ENCODE measurements at regions not wholly inside any gene's neighbourhood (a gene's known extent, or its start where the extent isn't known, plus 50 kb on each side); places are given as distances from the start of the nearest gene placed in this dataset.

DNA sequence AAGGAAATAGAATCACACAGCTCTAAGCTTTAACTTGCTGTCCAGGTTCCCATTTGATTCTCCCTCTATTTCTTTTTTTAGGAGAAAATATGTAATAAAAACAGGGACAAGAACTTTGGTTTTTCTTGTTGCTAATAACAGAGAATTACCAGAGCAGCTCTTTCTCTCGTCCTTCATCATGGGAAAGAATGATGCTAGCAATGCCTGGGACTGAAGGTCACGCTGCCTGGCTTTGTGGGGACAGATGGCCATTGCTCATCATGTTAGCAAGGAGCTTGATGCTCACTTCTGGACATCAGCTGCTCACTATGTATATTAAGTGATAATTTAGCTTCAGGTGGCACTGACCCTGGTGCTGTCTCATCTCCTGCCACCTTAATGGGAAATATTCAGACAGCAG lies 77.3 kb upstream of the AKT3 start:
- H3K9me2 ChIP-seq, result no peaks in the 10 kb centered on the region
- no peaks in the 10 kb centered on the region for H3K27me3 ChIP-seq (ENCODE audit: insufficient read depth)
- ChIA-PET CTCF (interaction anchor here (1.0 kb wide), 1 partner anchor 24 kb away, joined by 3 read pairs; no protein-coding TSS in a partner anchor), POLR2A (no interaction called here)
- no peaks in the 10 kb centered on the region for H3K9me3 ChIP-seq
- H3K4me1 ChIP-seq (ENCODE audit: control insufficient read depth in 1 of 2, insufficient read depth in 2 of 2, low read depth in 1 of 2, low read length in 1 of 2), result peaks cover 0 to 33% of the 10 kb centered on the region in 2 experiments; a peak in 2 of 4 replicates
- TF ChIP-seq RFX5 (IDR thresholded peaks at IDR 0.05; ENCODE audit: low read length) (no peak), TEAD4 (IDR thresholded peaks at IDR 0.05; ENCODE audit: borderline replicate concordance, insufficient read depth) (no peak), RXRA (IDR thresholded peaks at IDR 0.05; ENCODE audit: borderline replicate concordance, low read depth) (no peak), CHD2 (IDR thresholded peaks at IDR 0.05; ENCODE audit: low read length, partially characterized antibody) (no peak), EZH2phosphoT487 (IDR thresholded peaks at IDR 0.05; ENCODE audit: borderline replicate concordance, low read depth) (no peak), SIN3A (IDR thresholded peaks at IDR 0.05; ENCODE audit: borderline replicate concordance, low read depth, low read length) (no peak), FOXM1 (IDR thresholded peaks at IDR 0.05; ENCODE audit: low read depth) (no peak), YY1 (IDR thresholded peaks at IDR 0.05; ENCODE audit: low read depth) (no peak), GABPA (IDR thresholded peaks at IDR 0.05; ENCODE audit: low read depth) (no peak), ELF1 (IDR thresholded peaks at IDR 0.05) (no peak), FOXJ3 (CRISPR knock-in tag; IDR thresholded peaks at IDR 0.05) (no peak), JUND (IDR thresholded peaks at IDR 0.05) (no peak), SMC3 (IDR thresholded peaks at IDR 0.05; ENCODE audit: low read depth, low read length) (no peak), GATA2 (CRISPR knock-in tag; IDR thresholded peaks at IDR 0.05) (no peak), NRF1 (IDR thresholded peaks at IDR 0.05; ENCODE audit: low read depth, low read length) (no peak), RAD21 (IDR thresholded peaks at IDR 0.05; ENCODE audit: low read length) (no peak)
- TF ChIP-seq, protein P1, sequence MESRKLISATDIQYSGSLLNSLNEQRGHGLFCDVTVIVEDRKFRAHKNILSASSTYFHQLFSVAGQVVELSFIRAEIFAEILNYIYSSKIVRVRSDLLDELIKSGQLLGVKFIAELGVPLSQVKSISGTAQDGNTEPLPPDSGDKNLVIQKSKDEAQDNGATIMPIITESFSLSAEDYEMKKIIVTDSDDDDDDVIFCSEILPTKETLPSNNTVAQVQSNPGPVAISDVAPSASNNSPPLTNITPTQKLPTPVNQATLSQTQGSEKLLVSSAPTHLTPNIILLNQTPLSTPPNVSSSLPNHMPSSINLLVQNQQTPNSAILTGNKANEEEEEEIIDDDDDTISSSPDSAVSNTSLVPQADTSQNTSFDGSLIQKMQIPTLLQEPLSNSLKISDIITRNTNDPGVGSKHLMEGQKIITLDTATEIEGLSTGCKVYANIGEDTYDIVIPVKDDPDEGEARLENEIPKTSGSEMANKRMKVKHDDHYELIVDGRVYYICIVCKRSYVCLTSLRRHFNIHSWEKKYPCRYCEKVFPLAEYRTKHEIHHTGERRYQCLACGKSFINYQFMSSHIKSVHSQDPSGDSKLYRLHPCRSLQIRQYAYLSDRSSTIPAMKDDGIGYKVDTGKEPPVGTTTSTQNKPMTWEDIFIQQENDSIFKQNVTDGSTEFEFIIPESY (IDR thresholded peaks at IDR 0.05; ENCODE audit: borderline replicate concordance, low read depth), result no peak
- TF ChIP-seq, protein P2, sequence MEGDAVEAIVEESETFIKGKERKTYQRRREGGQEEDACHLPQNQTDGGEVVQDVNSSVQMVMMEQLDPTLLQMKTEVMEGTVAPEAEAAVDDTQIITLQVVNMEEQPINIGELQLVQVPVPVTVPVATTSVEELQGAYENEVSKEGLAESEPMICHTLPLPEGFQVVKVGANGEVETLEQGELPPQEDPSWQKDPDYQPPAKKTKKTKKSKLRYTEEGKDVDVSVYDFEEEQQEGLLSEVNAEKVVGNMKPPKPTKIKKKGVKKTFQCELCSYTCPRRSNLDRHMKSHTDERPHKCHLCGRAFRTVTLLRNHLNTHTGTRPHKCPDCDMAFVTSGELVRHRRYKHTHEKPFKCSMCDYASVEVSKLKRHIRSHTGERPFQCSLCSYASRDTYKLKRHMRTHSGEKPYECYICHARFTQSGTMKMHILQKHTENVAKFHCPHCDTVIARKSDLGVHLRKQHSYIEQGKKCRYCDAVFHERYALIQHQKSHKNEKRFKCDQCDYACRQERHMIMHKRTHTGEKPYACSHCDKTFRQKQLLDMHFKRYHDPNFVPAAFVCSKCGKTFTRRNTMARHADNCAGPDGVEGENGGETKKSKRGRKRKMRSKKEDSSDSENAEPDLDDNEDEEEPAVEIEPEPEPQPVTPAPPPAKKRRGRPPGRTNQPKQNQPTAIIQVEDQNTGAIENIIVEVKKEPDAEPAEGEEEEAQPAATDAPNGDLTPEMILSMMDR (IDR thresholded peaks at IDR 0.05), result no peak
- TF ChIP-seq, protein P3, sequence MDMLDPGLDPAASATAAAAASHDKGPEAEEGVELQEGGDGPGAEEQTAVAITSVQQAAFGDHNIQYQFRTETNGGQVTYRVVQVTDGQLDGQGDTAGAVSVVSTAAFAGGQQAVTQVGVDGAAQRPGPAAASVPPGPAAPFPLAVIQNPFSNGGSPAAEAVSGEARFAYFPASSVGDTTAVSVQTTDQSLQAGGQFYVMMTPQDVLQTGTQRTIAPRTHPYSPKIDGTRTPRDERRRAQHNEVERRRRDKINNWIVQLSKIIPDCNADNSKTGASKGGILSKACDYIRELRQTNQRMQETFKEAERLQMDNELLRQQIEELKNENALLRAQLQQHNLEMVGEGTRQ (IDR thresholded peaks at IDR 0.05; ENCODE audit: borderline replicate concordance, low read depth, low read length), result no peak
- no peaks in the 10 kb centered on the region for H3K36me3 ChIP-seq (replicated peaks in 1 of 2; ENCODE audit: control insufficient read depth in 1 of 2, insufficient read depth in 2 of 2, low read length in 1 of 2)
- H3K4me2 ChIP-seq, result peak overlapping the region; percentile 60
- H3K9ac ChIP-seq, result peak overlapping the region; percentile 62
- H3K79me2 ChIP-seq (ENCODE audit: insufficient read depth), result no peaks in the 10 kb centered on the region
- peak overlapping the region; percentile 72; the same call in 1 of the 2 replicates for H2AFZ ChIP-seq (ENCODE audit: low read depth)
- peaks cover 20% of the 10 kb centered on the region for H3F3A ChIP-seq (replicated peaks; ENCODE audit: insufficient read depth)
- peak overlapping the region in 1 of 2 experiments; percentile 88; a peak in 2 of 4 replicates for H3K27ac ChIP-seq (ENCODE audit: low read depth in 2 of 2, low read length in 1 of 2)
- H4K20me1 ChIP-seq (ENCODE audit: insufficient read depth), result no peaks in the 10 kb centered on the region
- no peak for DNase-seq
- 77% methylated on average over 2 of the region's 2 CpGs for WGBS (ENCODE audit: low lambda C conversion rate)
- H3K4me3 ChIP-seq (ENCODE audit: low read depth in 2 of 2, low read length in 1 of 2), result no peak overlapping the region
